Brain microvascular endothelial cell (primary cell): ENCODE measurements at regions not wholly inside any gene's neighbourhood (a gene's known extent, or its start where the extent isn't known, plus 50 kb on each side); places are given as distances from the start of the nearest gene placed in this dataset.

ENCODE experiments used
- DNase-seq: peaks from one replicate; pipeline ENCODE4 v3.0.0-alpha.2; 2020
- H3K27ac ChIP-seq: fragments of 250-450 bp; sonication (Bioruptor Pico); 2 replicates; pipeline ENCODE4 v1.5.1; 2020; ENCODE audit warnings: mild to moderate bottlenecking, moderate library complexity
- H3K27me3 ChIP-seq: fragments of 250-450 bp; sonication (Bioruptor Pico); replicated peaks from 2 replicates; pipeline ENCODE4 v1.5.1; 2020; ENCODE audit warnings: mild to moderate bottlenecking
- H3K36me3 ChIP-seq: fragments of 250-450 bp; sonication (Bioruptor Pico); replicated peaks from 2 replicates; pipeline ENCODE4 v1.5.1; 2020; ENCODE audit warnings: mild to moderate bottlenecking
- H3K4me3 ChIP-seq: 2 replicates; pipeline ENCODE4 v1.5.1; 2011; ENCODE audit warnings: low read depth, mild to moderate bottlenecking, control low read depth, low read length, moderate library complexity
- CTCF ChIP-seq: IDR thresholded peaks from 2 replicates; pipeline ENCODE4 v1.5.1; 2011; ENCODE audit warnings: low read depth, mild to moderate bottlenecking, moderate library complexity, low read length, control low read depth, inconsistent platforms; ENCODE audit errors: missing control alignments
- in situ Hi-C: cut with HindIII; loops from 2 replicates; pipeline ENCODE4 v1.10.0; 2017; ENCODE audit warnings: low sequenced_read_pairs, low pct_ligation_motif_present

- Histone ChIP-seq H3K36me3 (no peaks in the 10 kb centered on the region), H3K27ac (no peak overlapping the region), H3K4me3 (no peak overlapping the region), H3K27me3 (no peaks in the 10 kb centered on the region)
- no peak for TF ChIP-seq CTCF
- in situ Hi-C loops: no loop called here
- DNase-seq: no peak
Observed at GRCh38 chr2:6639929-6640620, 225.6 kb downstream of the CMPK2 start.

GRCh38 chr2:6640621-6641015, 225.1 kb downstream of the CMPK2 start:
- Histone ChIP-seq H3K36me3 (no peaks in the 10 kb centered on the region), H3K27me3 (no peaks in the 10 kb centered on the region), H3K27ac (no peak overlapping the region), H3K4me3 (no peak overlapping the region)
- in situ Hi-C loops: no loop called here
- no peak for DNase-seq
- TF ChIP-seq CTCF: no peak

- no peak for TF ChIP-seq CTCF
- Histone ChIP-seq H3K36me3 (no peaks in the 10 kb centered on the region), H3K27ac (no peak overlapping the region), H3K4me3 (no peak overlapping the region), H3K27me3 (no peaks in the 10 kb centered on the region)
- no peak for DNase-seq
- in situ Hi-C loops: no loop called here
Observed at GRCh38 chr2:6641956-6642355, 223.8 kb downstream of the CMPK2 start.

DNA sequence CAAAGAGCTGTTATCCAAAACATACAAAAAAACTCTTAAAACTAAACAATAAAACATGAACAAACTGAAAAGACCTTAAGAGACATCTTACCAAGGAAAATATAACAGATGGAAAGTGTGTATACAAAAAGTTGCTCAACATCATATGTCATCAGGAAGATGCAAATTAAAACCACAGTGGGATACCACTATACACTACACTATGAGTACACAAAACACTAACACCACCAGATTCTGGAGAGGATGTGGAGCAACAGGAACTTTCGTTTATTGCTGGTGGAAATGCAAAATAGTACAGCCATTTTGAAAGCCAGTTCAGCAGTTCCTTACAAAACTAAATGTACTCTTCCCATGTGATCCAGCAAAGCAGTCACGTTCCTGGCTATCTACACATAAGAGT, 221.4 kb downstream of the CMPK2 start:
- Histone ChIP-seq H3K4me3 (no peak overlapping the region), H3K27me3 (no peaks in the 10 kb centered on the region), H3K36me3 (no peaks in the 10 kb centered on the region), H3K27ac (no peak overlapping the region)
- no peak for TF ChIP-seq CTCF
- DNase-seq: no peak
- in situ Hi-C loops: no loop called here

DNA sequence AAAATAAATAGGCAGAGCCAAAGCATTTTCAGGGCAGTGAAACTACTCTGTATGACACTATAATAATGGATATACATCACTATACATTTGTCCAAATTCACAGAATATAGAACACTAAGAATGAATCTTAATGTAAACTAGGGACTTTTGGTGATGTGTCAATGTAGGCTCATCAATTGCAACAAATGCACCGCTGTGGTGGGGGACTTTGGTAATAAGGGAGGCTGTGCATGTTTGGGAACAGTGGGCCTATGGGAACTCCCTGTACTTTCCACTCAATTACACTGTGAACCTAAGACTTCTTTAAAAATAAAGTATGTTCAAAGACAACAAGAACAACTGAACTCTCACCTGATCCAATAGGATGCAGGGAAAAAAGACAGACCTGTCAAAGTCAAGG, 220.7 kb downstream of the CMPK2 start:
- Histone ChIP-seq H3K36me3 (no peaks in the 10 kb centered on the region), H3K27ac (no peak overlapping the region), H3K27me3 (no peaks in the 10 kb centered on the region), H3K4me3 (no peak overlapping the region)
- TF ChIP-seq CTCF: no peak
- no peak for DNase-seq
- in situ Hi-C loops: no loop called here

- TF ChIP-seq CTCF: no peak
- no peak overlapping the region for H3K4me3 ChIP-seq
- no peak overlapping the region for H3K27ac ChIP-seq
- no peak for DNase-seq
- H3K27me3 ChIP-seq: no peaks in the 10 kb centered on the region
- no peaks in the 10 kb centered on the region for H3K36me3 ChIP-seq
- in situ Hi-C loops: no loop called here
Observed at GRCh38 chr2:6645672-6646071, 220.0 kb downstream of the CMPK2 start.
